ENCODE measurements at regions not wholly inside any gene's neighbourhood (a gene's known extent, or its start where the extent isn't known, plus 50 kb on each side); places are given as distances from the start of the nearest gene placed in this dataset.

- no peak for TF ChIP-seq EZH2 (IDR thresholded peaks at IDR 0.05; ENCODE audit: low read length, unreplicated experiment)
- no peak for TF ChIP-seq CTCF (conservative IDR thresholded peaks at IDR 0.05; ENCODE audit: low read depth, low read length)
- no peak for TF ChIP-seq EZH2phosphoT487 (IDR thresholded peaks at IDR 0.05; ENCODE audit: borderline replicate concordance, low read length)
Measured at GRCh38 chr2:147665105-147665504, 179.7 kb upstream of the ACVR2A start.

Measured in PC-3 (cell line).